NOMO-1 treated with dmso at 0.1 percent for 144 hours (cell line): ENCODE measurements at regions not wholly inside any gene's neighbourhood (a gene's known extent, or its start where the extent isn't known, plus 50 kb on each side); places are given as distances from the start of the nearest gene placed in this dataset.

Source experiments
- DNase-seq: peaks from one replicate; lab custom pipeline; 2025; ENCODE audit not compliant: unreplicated experiment; lab: John Stamatoyannopoulos, UW

- no peak for DNase-seq
Observed at GRCh38 chr10:125460326-125460725, 222.6 kb downstream of the TEX36 start.

- DNase-seq, result no peak
Observed at GRCh38 chr10:125457406-125457805, 225.6 kb downstream of the TEX36 start.

- no peak for DNase-seq
Observed at GRCh38 chr10:125455855-125456254, 227.1 kb downstream of the TEX36 start.

GRCh38 chr10:125455431-125455830 is 227.5 kb downstream of the TEX36 start:
- no peak for DNase-seq

GRCh38 chr10:125451319-125451718 is 231.6 kb downstream of the TEX36 start:
- DNase-seq, result no peak

- DNase-seq, result no peak
Observed at GRCh38 chr10:125450218-125450617, 232.7 kb downstream of the TEX36 start.

GRCh38 chr10:125449571-125449970 is 233.4 kb downstream of the TEX36 start:
- no peak for DNase-seq

- DNase-seq, result no peak
Observed at GRCh38 chr10:125448596-125448995, 234.4 kb downstream of the TEX36 start.

GRCh38 chr10:125444790-125445189 is 238.2 kb downstream of the TEX36 start:
- DNase-seq, result no peak

GRCh38 chr10:125442856-125443540 is 240.0 kb downstream of the TEX36 start:
- no peak for DNase-seq

GRCh38 chr10:125441151-125441550 is 241.8 kb downstream of the TEX36 start:
- no peak for DNase-seq

- DNase-seq, result no peak
Observed at GRCh38 chr10:125431149-125431548, 251.8 kb downstream of the TEX36 start.

- no peak for DNase-seq
Observed at GRCh38 chr10:125428054-125428453, 254.9 kb downstream of the TEX36 start.

GRCh38 chr10:125424191-125424847 is 258.6 kb downstream of the TEX36 start:
- no peak for DNase-seq

GRCh38 chr10:125423569-125423968 is 259.4 kb downstream of the TEX36 start:
- DNase-seq, result no peak

- no peak for DNase-seq
Observed at GRCh38 chr10:125419831-125420230, 259.5 kb upstream of the CTBP2 start.

GRCh38 chr10:125419146-125419545 is 258.8 kb upstream of the CTBP2 start:
- no peak for DNase-seq

- no peak for DNase-seq
Observed at GRCh38 chr10:125417605-125418004, 257.2 kb upstream of the CTBP2 start.

GRCh38 chr10:125415964-125416363 is 255.6 kb upstream of the CTBP2 start:
- DNase-seq, result no peak

- no peak for DNase-seq
Observed at GRCh38 chr10:125415006-125415633, 254.8 kb upstream of the CTBP2 start.

GRCh38 chr10:125411724-125412123 is 251.4 kb upstream of the CTBP2 start:
- DNase-seq, result no peak

GRCh38 chr10:125409756-125410155 is 249.4 kb upstream of the CTBP2 start:
- no peak for DNase-seq
